ENCODE measurements at regions not wholly inside any gene's neighbourhood (a gene's known extent, or its start where the extent isn't known, plus 50 kb on each side); places are given as distances from the start of the nearest gene placed in this dataset.

DNA sequence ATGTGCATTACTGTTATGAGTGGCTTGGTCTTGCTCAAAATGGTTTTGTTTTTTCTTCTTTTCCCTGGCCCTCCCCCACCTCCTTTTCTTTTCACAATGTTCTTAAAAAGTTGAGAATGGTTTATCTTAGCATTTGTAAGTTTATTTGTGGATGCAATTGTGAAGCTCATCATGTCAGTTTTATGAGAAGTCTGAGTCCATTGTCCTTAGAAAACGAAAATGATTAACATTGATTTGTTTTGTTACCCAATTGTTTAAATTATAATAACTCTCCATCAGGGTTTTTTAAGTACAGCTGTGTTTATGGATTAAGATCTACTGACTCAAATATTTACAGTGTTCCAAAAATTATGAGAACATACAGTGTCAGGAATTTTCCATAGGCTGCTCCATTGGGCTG lies 511.3 kb upstream of the PAPPA start (continued):
- TF ChIP-seq, protein P1, sequence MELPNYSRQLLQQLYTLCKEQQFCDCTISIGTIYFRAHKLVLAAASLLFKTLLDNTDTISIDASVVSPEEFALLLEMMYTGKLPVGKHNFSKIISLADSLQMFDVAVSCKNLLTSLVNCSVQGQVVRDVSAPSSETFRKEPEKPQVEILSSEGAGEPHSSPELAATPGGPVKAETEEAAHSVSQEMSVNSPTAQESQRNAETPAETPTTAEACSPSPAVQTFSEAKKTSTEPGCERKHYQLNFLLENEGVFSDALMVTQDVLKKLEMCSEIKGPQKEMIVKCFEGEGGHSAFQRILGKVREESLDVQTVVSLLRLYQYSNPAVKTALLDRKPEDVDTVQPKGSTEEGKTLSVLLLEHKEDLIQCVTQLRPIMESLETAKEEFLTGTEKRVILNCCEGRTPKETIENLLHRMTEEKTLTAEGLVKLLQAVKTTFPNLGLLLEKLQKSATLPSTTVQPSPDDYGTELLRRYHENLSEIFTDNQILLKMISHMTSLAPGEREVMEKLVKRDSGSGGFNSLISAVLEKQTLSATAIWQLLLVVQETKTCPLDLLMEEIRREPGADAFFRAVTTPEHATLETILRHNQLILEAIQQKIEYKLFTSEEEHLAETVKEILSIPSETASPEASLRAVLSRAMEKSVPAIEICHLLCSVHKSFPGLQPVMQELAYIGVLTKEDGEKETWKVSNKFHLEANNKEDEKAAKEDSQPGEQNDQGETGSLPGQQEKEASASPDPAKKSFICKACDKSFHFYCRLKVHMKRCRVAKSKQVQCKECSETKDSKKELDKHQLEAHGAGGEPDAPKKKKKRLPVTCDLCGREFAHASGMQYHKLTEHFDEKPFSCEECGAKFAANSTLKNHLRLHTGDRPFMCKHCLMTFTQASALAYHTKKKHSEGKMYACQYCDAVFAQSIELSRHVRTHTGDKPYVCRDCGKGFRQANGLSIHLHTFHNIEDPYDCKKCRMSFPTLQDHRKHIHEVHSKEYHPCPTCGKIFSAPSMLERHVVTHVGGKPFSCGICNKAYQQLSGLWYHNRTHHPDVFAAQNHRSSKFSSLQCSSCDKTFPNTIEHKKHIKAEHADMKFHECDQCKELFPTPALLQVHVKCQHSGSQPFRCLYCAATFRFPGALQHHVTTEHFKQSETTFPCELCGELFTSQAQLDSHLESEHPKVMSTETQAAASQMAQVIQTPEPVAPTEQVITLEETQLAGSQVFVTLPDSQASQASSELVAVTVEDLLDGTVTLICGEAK (IDR thresholded peaks at IDR 0.05), result no peak
- TF ChIP-seq, protein P1 (CRISPR knock-in tag; IDR thresholded peaks at IDR 0.05), result no peak
- TF ChIP-seq NBN (conservative IDR thresholded peaks at IDR 0.05) (no peak), MAFF (IDR thresholded peaks at IDR 0.05; ENCODE audit: low read depth, low read length) (no peak), CEBPB (IDR thresholded peaks at IDR 0.05; ENCODE audit: borderline replicate concordance, low read depth, low read length) (no peak), ZNF615 (CRISPR knock-in tag; IDR thresholded peaks at IDR 0.05; ENCODE audit: borderline replicate concordance) (no peak), PAWR (CRISPR knock-in tag; IDR thresholded peaks at IDR 0.05; ENCODE audit: borderline replicate concordance) (no peak), ZNF670 (CRISPR knock-in tag; IDR thresholded peaks at IDR 0.05; ENCODE audit: borderline replicate concordance) (no peak), BRD4 (CRISPR knock-in tag; IDR thresholded peaks at IDR 0.05) (no peak)
- TF ChIP-seq, protein P2, sequence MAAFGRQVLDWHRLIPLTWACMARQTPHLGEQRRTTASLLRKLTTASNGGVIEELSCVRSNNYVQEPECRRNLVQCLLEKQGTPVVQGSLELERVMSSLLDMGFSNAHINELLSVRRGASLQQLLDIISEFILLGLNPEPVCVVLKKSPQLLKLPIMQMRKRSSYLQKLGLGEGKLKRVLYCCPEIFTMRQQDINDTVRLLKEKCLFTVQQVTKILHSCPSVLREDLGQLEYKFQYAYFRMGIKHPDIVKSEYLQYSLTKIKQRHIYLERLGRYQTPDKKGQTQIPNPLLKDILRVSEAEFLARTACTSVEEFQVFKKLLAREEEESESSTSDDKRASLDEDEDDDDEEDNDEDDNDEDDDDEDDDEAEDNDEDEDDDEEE (CRISPR knock-in tag; IDR thresholded peaks at IDR 0.05), result no peak
- TF ChIP-seq, protein P3, sequence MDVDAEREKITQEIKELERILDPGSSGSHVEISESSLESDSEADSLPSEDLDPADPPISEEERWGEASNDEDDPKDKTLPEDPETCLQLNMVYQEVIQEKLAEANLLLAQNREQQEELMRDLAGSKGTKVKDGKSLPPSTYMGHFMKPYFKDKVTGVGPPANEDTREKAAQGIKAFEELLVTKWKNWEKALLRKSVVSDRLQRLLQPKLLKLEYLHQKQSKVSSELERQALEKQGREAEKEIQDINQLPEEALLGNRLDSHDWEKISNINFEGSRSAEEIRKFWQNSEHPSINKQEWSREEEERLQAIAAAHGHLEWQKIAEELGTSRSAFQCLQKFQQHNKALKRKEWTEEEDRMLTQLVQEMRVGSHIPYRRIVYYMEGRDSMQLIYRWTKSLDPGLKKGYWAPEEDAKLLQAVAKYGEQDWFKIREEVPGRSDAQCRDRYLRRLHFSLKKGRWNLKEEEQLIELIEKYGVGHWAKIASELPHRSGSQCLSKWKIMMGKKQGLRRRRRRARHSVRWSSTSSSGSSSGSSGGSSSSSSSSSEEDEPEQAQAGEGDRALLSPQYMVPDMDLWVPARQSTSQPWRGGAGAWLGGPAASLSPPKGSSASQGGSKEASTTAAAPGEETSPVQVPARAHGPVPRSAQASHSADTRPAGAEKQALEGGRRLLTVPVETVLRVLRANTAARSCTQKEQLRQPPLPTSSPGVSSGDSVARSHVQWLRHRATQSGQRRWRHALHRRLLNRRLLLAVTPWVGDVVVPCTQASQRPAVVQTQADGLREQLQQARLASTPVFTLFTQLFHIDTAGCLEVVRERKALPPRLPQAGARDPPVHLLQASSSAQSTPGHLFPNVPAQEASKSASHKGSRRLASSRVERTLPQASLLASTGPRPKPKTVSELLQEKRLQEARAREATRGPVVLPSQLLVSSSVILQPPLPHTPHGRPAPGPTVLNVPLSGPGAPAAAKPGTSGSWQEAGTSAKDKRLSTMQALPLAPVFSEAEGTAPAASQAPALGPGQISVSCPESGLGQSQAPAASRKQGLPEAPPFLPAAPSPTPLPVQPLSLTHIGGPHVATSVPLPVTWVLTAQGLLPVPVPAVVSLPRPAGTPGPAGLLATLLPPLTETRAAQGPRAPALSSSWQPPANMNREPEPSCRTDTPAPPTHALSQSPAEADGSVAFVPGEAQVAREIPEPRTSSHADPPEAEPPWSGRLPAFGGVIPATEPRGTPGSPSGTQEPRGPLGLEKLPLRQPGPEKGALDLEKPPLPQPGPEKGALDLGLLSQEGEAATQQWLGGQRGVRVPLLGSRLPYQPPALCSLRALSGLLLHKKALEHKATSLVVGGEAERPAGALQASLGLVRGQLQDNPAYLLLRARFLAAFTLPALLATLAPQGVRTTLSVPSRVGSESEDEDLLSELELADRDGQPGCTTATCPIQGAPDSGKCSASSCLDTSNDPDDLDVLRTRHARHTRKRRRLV (CRISPR knock-in tag; IDR thresholded peaks at IDR 0.05), result no peak
